ENCODE measurements at regions not wholly inside any gene's neighbourhood (a gene's known extent, or its start where the extent isn't known, plus 50 kb on each side); places are given as distances from the start of the nearest gene placed in this dataset.

- no peak for TF ChIP-seq ATF3 (IDR thresholded peaks at IDR 0.05; ENCODE audit: insufficient read depth, low read depth, low read length)
These were observed 79.2 kb upstream of the SLC10A2 start (continued) for GRCh38 chr13:103145442-103145841.

- Histone ChIP-seq H3K18ac (ENCODE audit: extremely low read depth, low read length) (no peak overlapping the region), H3K4ac (replicated peaks; ENCODE audit: insufficient read length, low read depth, low read length) (no peak overlapping the region), H2BK12ac (ENCODE audit: low read depth, low read length) (no peak overlapping the region), H3K4me1 (replicated peaks in 1 of 4; ENCODE audit: control insufficient read depth in 3 of 4, insufficient read depth in 4 of 4, low read length in 3 of 4) (no peaks in the 10 kb centered on the region), H2BK15ac (ENCODE audit: low read length) (no peak overlapping the region), H3K4me3 (ENCODE audit: extremely low read depth in 1 of 4, insufficient read depth in 2 of 4, low read depth in 3 of 4, low read length in 4 of 4) (no peak overlapping the region), H3K9ac (replicated peaks in 1 of 4; ENCODE audit: extremely low read depth in 1 of 4, low read depth in 3 of 4, low read length in 3 of 4) (no peak overlapping the region), H3K79me1 (ENCODE audit: low read depth, low read length) (no peaks in the 10 kb centered on the region), H2BK5ac (ENCODE audit: low read depth, low read length) (no peak overlapping the region), H3K9me3 (ENCODE audit: insufficient read depth in 2 of 2, low read depth in 1 of 2, low read length in 1 of 2) (no peaks in the 10 kb centered on the region), H3K23me2 (ENCODE audit: low read depth, low read length) (no peaks in the 10 kb centered on the region), H3K79me2 (ENCODE audit: control insufficient read depth in 1 of 2, insufficient read depth in 2 of 2, low read length in 2 of 2) (no peaks in the 10 kb centered on the region), H3K56ac (replicated peaks; ENCODE audit: insufficient read length, low read depth, low read length) (no peak overlapping the region), H3K27me3 (replicated peaks in 1 of 4; ENCODE audit: control insufficient read depth in 3 of 4, extremely low read depth in 1 of 4, insufficient read depth in 3 of 4, low read length in 3 of 4) (no peaks in the 10 kb centered on the region), H2BK120ac (replicated peaks; ENCODE audit: low read depth, low read length) (no peak overlapping the region), H2BK20ac (ENCODE audit: low read length) (no peak overlapping the region), H3K14ac (ENCODE audit: insufficient read length) (no peak overlapping the region), H3K4me2 (ENCODE audit: insufficient read depth in 1 of 2, low read depth in 2 of 2, low read length in 2 of 2) (no peak overlapping the region), H2AK5ac (ENCODE audit: low read depth, low read length) (no peak overlapping the region), H3K36me3 (ENCODE audit: control insufficient read depth in 2 of 4, insufficient read depth in 4 of 4, low read length in 3 of 4) (no peaks in the 10 kb centered on the region), H4K91ac (replicated peaks; ENCODE audit: insufficient read length, low read length) (no peak overlapping the region), H4K8ac (ENCODE audit: extremely low read depth, insufficient read depth, low read length) (no peak overlapping the region), H2AFZ (ENCODE audit: low read length) (no peak overlapping the region), H3K27ac (ENCODE audit: low read depth, low read length) (no peak overlapping the region), H3K23ac (ENCODE audit: insufficient read length) (no peak overlapping the region), H4K20me1 (replicated peaks in 1 of 2; ENCODE audit: control insufficient read depth in 1 of 2, insufficient read depth in 2 of 2, low read length in 2 of 2) (no peaks in the 10 kb centered on the region), H4K5ac (ENCODE audit: insufficient read length, low read depth, low read length) (no peak overlapping the region)
- ChIA-PET CTCF (ENCODE audit: partially characterized antibody) (interaction anchor here (1.5 kb wide), 1 partner anchor 227 kb away, joined by 4 read pairs; no protein-coding TSS in a partner anchor), POLR2A (ENCODE audit: partially characterized antibody) (no interaction called here)
- TF ChIP-seq RXRA (IDR thresholded peaks at IDR 0.05; ENCODE audit: insufficient read depth, low read depth, low read length) = no peak
- no peak for TF ChIP-seq E2F6 (IDR thresholded peaks at IDR 0.05)
- TF ChIP-seq CEBPB (IDR thresholded peaks at IDR 0.05; ENCODE audit: low read depth, low read length) = no peak
- no peak for TF ChIP-seq SIX5 (IDR thresholded peaks at IDR 0.05; ENCODE audit: low read depth, low read length)
- no peak for TF ChIP-seq BCL11A (IDR thresholded peaks at IDR 0.05; ENCODE audit: low read depth in 2 of 2, low read length in 2 of 2)
- no peak for TF ChIP-seq POU5F1 (IDR thresholded peaks at IDR 0.05; ENCODE audit: low read depth, low read length)
- TF ChIP-seq SP2 (IDR thresholded peaks at IDR 0.05; ENCODE audit: low read length) = no peak
- TF ChIP-seq EZH2 (IDR thresholded peaks at IDR 0.05; ENCODE audit: low read depth, low read length, severe bottlenecking) = no peak
- no peak for TF ChIP-seq ASH2L (IDR thresholded peaks at IDR 0.05; ENCODE audit: low read length)
- no peak for TF ChIP-seq TAF7 (optimal IDR thresholded peaks at IDR 0.05; ENCODE audit: borderline replicate concordance, low read depth, low read length)
- TF ChIP-seq NRF1 (IDR thresholded peaks at IDR 0.05; ENCODE audit: low read depth, low read length) = no peak
- TF ChIP-seq TBP (IDR thresholded peaks at IDR 0.05; ENCODE audit: low read depth, low read length) = no peak
- no peak for DNase-seq (ENCODE audit: low read depth in 1 of 2, low spot score in 2 of 2)
- FAIRE-seq = no peak
These were observed 77.2 kb upstream of the SLC10A2 start for GRCh38 chr13:103143432-103143831.
